Endothelial cell of umbilical vein (primary cell): ENCODE measurements at regions not wholly inside any gene's neighbourhood (a gene's known extent, or its start where the extent isn't known, plus 50 kb on each side); places are given as distances from the start of the nearest gene placed in this dataset.
"Not testable (repeated sequence)": the region's sequence is repeated elsewhere in the genome, so short reads cannot be mapped to it uniquely, and the experiment has no call there.

Experiments
- BruUV-seq: library from RNA; stranded (reverse); fragments of 400-500 nt; replicated peaks from 2 replicates; lab custom pipeline; 2021; lab: Mats Ljungman, UMichigan
- CTCF ChIA-PET: fragments of 300-600, 350-600 bp; sonication (Branson Sonifier 250); formaldehyde crosslinking; loops from one replicate; lab custom pipeline; 2021; ENCODE audit warnings: antibody characterized with exemption, inconsistent platforms; lab: Charles Lee
- POLR2A ChIA-PET: fragments of 300-600, 350-600 bp; sonication (Branson Sonifier 250); formaldehyde crosslinking; loops from one replicate; lab custom pipeline; 2021; ENCODE audit warnings: antibody characterized with exemption, inconsistent platforms; lab: Charles Lee
- DNase-seq: peaks from one replicate; pipeline ENCODE4 v3.0.0-alpha.2; 2011; ENCODE audit warnings: low read depth, low spot score
- FAIRE-seq: peaks from 2 replicates; lab custom pipeline; 2011; peaks lifted over from hg19 to GRCh38; lab: Jason Lieb, UNC
- H2AFZ ChIP-seq: 2 replicates; pipeline ENCODE4 v1.6.0; 2012; ENCODE audit warnings: low read depth, low read length, control low read depth, inconsistent platforms
- H3K27ac ChIP-seq: 2 replicates; pipeline ENCODE4 v1.5.1; 2011; ENCODE audit warnings: low read depth, mild to moderate bottlenecking, control low read depth, low read length, moderate library complexity; ENCODE audit not compliant: insufficient read depth
- H3K27me3 ChIP-seq, 2 experiments: 2 replicates each; pipeline versions ENCODE4 v1.6.0 to v1.6.1; 2011; ENCODE audit warnings: low read length in 2 of 2, mixed read lengths in 1 of 2; ENCODE audit not compliant: control insufficient read depth in 2 of 2, insufficient read depth in 2 of 2
- H3K36me3 ChIP-seq, 2 experiments: 2 replicates in 1 of 2; 3 replicates in 1 of 2; pipeline ENCODE4 v1.5.1; 2011; ENCODE audit warnings: low read length in 2 of 2, mild to moderate bottlenecking in 1 of 2, moderate library complexity in 1 of 2; ENCODE audit not compliant: control insufficient read depth in 2 of 2, insufficient read depth in 2 of 2; ENCODE audit errors: extremely low read depth in 1 of 2
- H3K4me1 ChIP-seq: 3 replicates; pipeline ENCODE4 v1.5.1; 2011; ENCODE audit warnings: mild to moderate bottlenecking, low read length; ENCODE audit not compliant: control insufficient read depth, insufficient read depth; ENCODE audit errors: extremely low read depth
- H3K4me2 ChIP-seq: 2 replicates; pipeline ENCODE4 v1.6.1; 2011; ENCODE audit warnings: low read length, control low read depth, mixed read lengths; ENCODE audit not compliant: insufficient read depth
- H3K4me3 ChIP-seq, 3 experiments: fragments of 200-600 bp in 1 of 3; sonication (generic), shearing (Covaris generic) in 1 of 3; replicated peaks in 1 of 3; 2 replicates each; pipeline ENCODE4 v1.5.1; 2011 to 2016; ENCODE audit warnings: control low read depth in 3 of 3, low read length in 3 of 3, mild to moderate bottlenecking in 2 of 3, inconsistent platforms in 1 of 3, low read depth in 1 of 3, moderate library complexity in 1 of 3; ENCODE audit not compliant: insufficient read depth in 1 of 3
- H3K79me2 ChIP-seq: 2 replicates; pipeline ENCODE4 v1.6.0; 2012; ENCODE audit warnings: low read length, inconsistent platforms; ENCODE audit not compliant: control insufficient read depth, insufficient read depth
- H3K9ac ChIP-seq: replicated peaks from 2 replicates; pipeline ENCODE3; 2011; ENCODE audit warnings: low read length, control low read depth; ENCODE audit not compliant: insufficient read depth; ENCODE audit errors: extremely low read depth
- H3K9me1 ChIP-seq: replicated peaks from 3 replicates; pipeline ENCODE4 v1.6.0; 2011; ENCODE audit warnings: mild to moderate bottlenecking, low read length; ENCODE audit not compliant: control insufficient read depth, insufficient read depth; ENCODE audit errors: extremely low read depth
- H3K9me3 ChIP-seq: replicated peaks from 2 replicates; pipeline ENCODE4 v1.5.1; 2012; ENCODE audit warnings: low read length, inconsistent platforms; ENCODE audit not compliant: control insufficient read depth, insufficient read depth
- H4K20me1 ChIP-seq: replicated peaks from 2 replicates; pipeline ENCODE3; 2011; ENCODE audit warnings: mild to moderate bottlenecking, low read length; ENCODE audit not compliant: control insufficient read depth, insufficient read depth; ENCODE audit errors: extremely low read depth
- CTCF ChIP-seq, 2 donors: IDR thresholded peaks; 1 replicate in 1 of 2; 2 replicates in 1 of 2; pipeline ENCODE4 v1.5.1; 2011; ENCODE audit warnings: low read length in 2 of 2, mild to moderate bottlenecking in 2 of 2, moderate library complexity in 2 of 2, control low read depth in 1 of 2, inconsistent platforms in 1 of 2, low read depth in 1 of 2; ENCODE audit not compliant: insufficient read depth in 1 of 2; ENCODE audit errors: extremely low read depth in 1 of 2
- EZH2 ChIP-seq: IDR thresholded peaks from 2 replicates; pipeline ENCODE4 v1.6.1; 2012; ENCODE audit warnings: borderline replicate concordance, low read depth, mild to moderate bottlenecking, moderate library complexity, low read length, inconsistent platforms; ENCODE audit not compliant: severe bottlenecking
- FOS ChIP-seq: IDR thresholded peaks from 2 replicates; pipeline ENCODE4 v1.6.1; 2011; ENCODE audit warnings: mild to moderate bottlenecking, low read length, moderate library complexity, borderline replicate concordance; ENCODE audit not compliant: insufficient read depth
- GATA2 ChIP-seq: IDR thresholded peaks from 2 replicates; pipeline ENCODE4 v1.7.0; 2011; ENCODE audit warnings: low read depth, mild to moderate bottlenecking, moderate library complexity, mixed read lengths, low read length; ENCODE audit not compliant: insufficient read length, insufficient read depth
- JUN ChIP-seq: IDR thresholded peaks from 2 replicates; pipeline ENCODE4 v1.6.1; 2011; ENCODE audit warnings: borderline replicate concordance, low read depth; ENCODE audit not compliant: insufficient read length, insufficient read depth
- MYC ChIP-seq: IDR thresholded peaks from one replicate; pipeline ENCODE4 v1.6.1; 2011; ENCODE audit warnings: mild to moderate bottlenecking, low read depth, low read length
- POLR2A ChIP-seq: IDR thresholded peaks from 2 replicates; pipeline ENCODE4 v1.6.1; 2012; ENCODE audit warnings: low read depth, mild to moderate bottlenecking, control low read depth, low read length
- POLR2AphosphoS5 ChIP-seq: IDR thresholded peaks from 2 replicates; pipeline ENCODE4 v1.6.1; 2012; ENCODE audit warnings: low read depth, mild to moderate bottlenecking, control low read depth, low read length, moderate library complexity; ENCODE audit not compliant: insufficient read depth
- dilution Hi-C: fragments of 300-500 bp; cut with MboI; formaldehyde crosslinking; loops from one replicate; pipeline ENCODE4 v1.15.0; 2019; ENCODE audit warnings: low sequenced_read_pairs; ENCODE audit not compliant: extremely low pct_ligation_motif_present
- intact Hi-C: fragments of 100-400 bp; cut with micrococcal nuclease; formaldehyde crosslinking; loops from one replicate; pipeline ENCODE4 v1.10.0; 2022
- TF ChIP-seq, protein P1 (sequence below): IDR thresholded peaks from 2 replicates; pipeline ENCODE4 v1.6.1; 2011; ENCODE audit not compliant: insufficient read depth, insufficient read length

DNA sequence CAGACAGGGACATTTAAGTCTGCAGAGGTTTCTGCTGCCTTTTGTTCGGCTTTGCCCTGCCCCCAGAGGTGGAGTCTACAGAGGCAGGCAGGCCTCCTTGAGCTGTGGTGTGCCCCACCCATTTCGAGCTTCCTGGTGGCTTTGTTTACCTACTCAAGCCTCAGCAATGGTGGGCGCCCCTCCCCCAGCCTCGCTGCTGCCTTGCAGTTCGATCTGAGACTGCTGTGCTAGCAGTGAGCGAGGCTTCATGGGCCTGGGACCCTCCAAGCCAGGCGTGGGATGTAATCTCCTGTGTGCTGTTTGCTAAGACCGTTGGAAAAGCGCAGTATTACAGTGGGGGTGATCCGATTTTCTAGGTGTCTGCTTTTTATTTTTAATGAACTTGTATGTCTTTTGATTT lies 133.6 kb upstream of the NTRK2 start:
- H3K79me2 ChIP-seq, POLR2A ChIA-PET, H3K27ac ChIP-seq, dilution Hi-C loops, H3K9me3 ChIP-seq, H3K36me3 ChIP-seq, H2AFZ ChIP-seq, H3K4me1 ChIP-seq, H3K27me3 ChIP-seq, H3K9ac ChIP-seq, BruUV-seq, intact Hi-C loops, CTCF ChIA-PET, H4K20me1 ChIP-seq, FAIRE-seq, DNase-seq, H3K4me2 ChIP-seq, H3K4me3 ChIP-seq, H3K9me1 ChIP-seq: not testable (repeated sequence)

DNA sequence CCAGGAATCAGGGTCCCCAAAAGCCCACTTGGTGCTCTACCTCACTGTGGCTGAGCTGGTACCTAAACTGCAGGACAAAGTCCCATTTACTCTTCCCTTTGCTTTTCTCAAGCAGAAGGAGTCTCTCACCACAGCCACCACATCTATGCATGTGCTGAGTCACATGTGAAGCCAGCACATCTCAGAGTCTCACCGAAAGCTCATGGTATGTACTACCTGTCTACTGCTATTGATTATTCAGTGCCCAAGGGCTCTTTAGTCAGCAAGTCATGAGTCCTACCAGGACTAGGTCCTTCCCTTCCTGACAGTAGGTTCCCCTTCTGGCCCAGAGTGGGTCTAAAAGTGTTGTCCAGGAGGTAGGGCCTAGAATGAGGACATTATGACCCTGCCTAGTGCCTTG lies 130.7 kb upstream of the NTRK2 start:
- H3K4me2 ChIP-seq: no peak overlapping the region
- POLR2A ChIA-PET: no interaction called here
- BruUV-seq: no TSS peak

More for the DNA sequence above, 130.7 kb upstream of the NTRK2 start:
- Histone ChIP-seq H3K27ac (no peak overlapping the region), H3K9ac (no peak overlapping the region), H3K9me3 (no peaks in the 10 kb centered on the region), H3K27me3 (no peaks in the 10 kb centered on the region), H4K20me1 (no peaks in the 10 kb centered on the region), H3K4me3 (no peak overlapping the region), H3K4me1 (no peaks in the 10 kb centered on the region), H2AFZ (no peak overlapping the region), H3K36me3 (no peaks in the 10 kb centered on the region), H3K9me1 (no peaks in the 10 kb centered on the region), H3K79me2 (no peaks in the 10 kb centered on the region)
- FAIRE-seq (no peak), DNase-seq (no peak)
- dilution Hi-C loops: no loop called here
- CTCF ChIA-PET: no interaction called here
- TF ChIP-seq CTCF (IDR thresholded peaks at IDR 0.05; ENCODE audit: extremely low read depth in 1 of 2, insufficient read depth in 1 of 2, low read depth in 1 of 2, low read length in 2 of 2) (no peak), EZH2 (no peak), JUN (no peak), POLR2AphosphoS5 (no peak), POLR2A (no peak), FOS (no peak), GATA2 (no peak), MYC (no peak)
- TF ChIP-seq, protein P1, sequence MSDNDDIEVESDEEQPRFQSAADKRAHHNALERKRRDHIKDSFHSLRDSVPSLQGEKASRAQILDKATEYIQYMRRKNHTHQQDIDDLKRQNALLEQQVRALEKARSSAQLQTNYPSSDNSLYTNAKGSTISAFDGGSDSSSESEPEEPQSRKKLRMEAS: no peak
- intact Hi-C loops: no loop called here
